Daoy (cell line): ENCODE measurements at regions not wholly inside any gene's neighbourhood (a gene's known extent, or its start where the extent isn't known, plus 50 kb on each side); places are given as distances from the start of the nearest gene placed in this dataset.

Experiments
- DNase-seq: peaks from one replicate; pipeline ENCODE4 v3.0.0-alpha.2; 2015; ENCODE audit warnings: low read depth

DNA sequence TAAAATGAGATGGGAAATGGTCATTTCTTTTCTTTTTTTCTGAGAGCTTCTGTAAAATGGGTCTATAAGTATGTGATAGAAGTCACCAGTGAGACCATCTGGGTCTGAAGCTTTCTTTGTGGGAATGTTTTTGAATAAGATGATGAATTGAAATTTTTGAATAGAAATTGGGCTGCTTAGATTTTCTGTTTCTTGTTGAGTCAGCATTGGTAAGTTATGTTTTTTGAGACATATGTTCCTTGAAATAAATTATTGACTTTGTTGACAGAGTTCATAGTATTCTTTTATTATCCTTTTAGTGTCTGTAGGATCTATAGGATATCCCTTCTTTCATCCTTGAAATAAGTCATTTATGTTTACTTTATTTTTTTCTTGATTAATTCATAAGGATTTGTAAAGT is 208.1 kb downstream of the OPA1 start:
- no peak for DNase-seq

GRCh38 chr3:193803288-193803687 is 210.3 kb downstream of the OPA1 start:
- DNase-seq = no peak

DNA sequence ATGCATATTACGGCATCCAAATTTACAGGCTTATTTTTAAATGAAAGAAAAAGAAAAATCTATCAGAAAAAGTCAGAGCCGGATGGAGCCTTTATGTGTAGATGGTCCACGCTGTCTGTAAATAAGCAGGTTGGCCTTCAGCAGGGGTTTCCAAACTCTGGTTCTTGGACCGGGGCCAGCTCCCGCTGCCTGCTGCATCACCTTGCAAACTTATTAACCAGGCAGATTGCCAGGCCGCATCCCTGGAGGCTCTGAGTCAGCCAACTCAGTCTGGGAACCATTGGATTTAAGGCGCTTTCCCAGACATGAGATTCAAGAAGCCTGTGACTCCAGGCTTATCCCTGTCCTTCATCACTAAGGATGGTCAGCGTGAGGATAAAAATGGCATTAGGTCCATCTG is 212.4 kb downstream of the OPA1 start:
- DNase-seq = peak; percentile 99

DNA sequence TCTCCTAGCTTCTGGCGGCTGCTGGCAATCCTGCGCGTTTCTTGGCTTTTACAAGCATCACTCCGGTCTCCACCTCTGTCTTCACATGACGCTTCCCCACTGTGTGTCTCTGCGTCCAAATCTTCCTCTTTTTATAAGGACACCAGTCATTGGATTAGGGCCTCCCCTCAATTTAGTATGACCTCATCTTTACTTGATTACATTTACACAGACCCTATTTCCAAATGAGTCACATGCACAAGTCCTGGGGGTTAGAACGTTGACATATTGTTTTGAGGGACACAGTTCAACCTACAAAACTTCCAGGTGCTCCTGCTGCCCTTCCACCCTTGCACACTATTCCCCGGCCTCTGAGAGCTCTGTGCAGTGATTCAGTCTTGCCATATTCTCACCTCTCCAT is 215.3 kb downstream of the OPA1 start:
- no peak for DNase-seq

- DNase-seq = no peak
These were observed 216.1 kb downstream of the OPA1 start for GRCh38 chr3:193809106-193809505.

DNA sequence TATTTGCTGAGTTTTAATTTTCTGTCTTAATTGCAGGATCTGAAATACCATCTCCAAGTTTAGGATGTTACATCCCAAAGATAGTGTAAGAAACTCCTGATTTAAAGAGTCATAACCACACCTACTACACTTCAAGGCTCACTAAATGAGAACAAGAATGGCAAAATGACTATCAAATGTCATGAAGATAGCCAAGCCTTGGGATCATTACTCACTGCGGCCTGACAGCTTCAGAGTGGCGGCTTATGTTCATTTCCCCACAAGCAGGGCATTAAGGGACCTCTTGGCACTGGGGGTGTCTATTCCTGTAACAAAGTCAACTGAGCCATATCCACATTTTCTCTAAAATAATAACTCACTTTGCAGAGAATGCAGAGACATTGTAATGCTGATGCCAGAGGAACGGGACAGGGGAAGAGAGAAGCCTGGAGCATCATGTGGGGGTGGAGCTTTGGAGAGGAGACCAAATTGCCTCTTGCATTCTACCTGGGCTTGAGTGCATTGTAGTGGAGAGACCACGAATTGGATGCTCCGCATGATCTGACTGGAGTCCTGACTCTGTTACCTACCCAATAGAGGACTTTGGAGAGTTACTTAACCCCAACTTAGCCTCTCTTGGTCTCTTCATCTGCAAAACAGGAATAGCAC is 219.2 kb downstream of the OPA1 start:
- no peak for DNase-seq

- no peak for DNase-seq
These were observed 219.9 kb downstream of the OPA1 start for GRCh38 chr3:193812791-193813500.

DNA sequence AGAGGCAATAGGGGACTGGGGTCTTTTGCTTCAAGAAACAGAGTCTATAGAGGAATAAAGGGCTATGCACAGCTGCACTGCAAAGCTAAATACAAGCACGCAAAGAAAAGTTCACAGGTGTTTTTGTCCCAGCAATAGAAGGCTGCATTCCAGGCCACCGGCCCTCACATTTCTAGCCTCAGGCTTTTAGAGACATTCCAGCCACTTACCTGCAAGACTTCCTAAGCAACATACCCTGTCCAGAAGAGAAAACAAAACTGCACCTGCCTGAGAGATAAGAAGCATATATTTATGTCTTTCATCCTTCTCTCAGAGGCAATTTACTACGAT is 220.5 kb downstream of the OPA1 start:
- DNase-seq = no peak

GRCh38 chr3:193814166-193814892 is 221.3 kb downstream of the OPA1 start:
- DNase-seq = no peak

- DNase-seq = no peak
These were observed 222.4 kb downstream of the OPA1 start for GRCh38 chr3:193815246-193816027.

DNA sequence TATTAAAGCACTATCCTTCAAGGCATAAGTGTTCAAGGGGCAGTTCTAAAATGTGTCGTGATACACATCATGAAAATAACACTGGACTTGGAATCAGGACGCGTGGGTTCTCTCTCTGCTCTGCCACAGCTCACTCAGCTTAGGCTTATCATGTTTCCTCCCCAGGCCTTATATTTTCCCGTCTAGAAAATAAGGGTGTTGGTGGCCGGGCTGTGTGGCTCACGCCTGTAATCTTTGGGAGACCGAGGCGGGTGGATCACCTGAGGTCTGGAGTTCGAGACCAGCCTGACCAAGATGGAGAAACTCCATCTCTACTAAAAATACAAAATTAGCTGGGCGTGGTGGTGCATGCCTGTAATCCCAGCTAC is 223.0 kb downstream of the OPA1 start:
- DNase-seq = no peak

DNA sequence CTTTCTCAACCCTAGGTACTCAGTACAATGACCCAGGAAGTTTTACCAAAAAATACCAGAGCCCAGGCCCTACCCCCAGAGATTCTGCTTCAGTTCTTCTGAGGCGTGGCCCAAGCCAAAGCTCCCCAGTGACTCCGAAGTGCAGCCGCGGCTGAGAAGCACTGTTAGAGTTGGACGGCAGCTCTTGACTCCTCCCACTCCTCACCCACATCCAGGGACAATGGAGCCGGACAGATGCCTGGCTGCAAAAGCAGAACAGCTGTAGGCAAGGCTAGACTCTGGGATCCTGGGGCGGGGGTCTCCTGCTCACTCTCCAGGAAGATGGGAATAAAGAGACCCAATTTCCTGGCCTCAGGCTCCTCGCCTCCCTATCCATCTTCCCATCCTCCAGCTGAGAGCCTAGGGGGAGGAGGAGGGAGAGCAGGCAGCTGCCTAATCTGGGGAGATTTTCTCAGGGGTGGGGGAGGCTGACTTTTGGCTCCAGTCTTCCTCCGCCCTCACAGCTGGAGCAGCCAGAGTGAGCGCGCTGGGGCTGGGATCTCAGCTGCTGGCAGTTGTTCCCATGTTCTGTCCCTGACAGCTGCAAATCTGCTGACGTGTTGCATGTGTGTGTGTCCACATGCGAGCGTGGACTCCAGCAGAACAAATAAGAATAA is 223.8 kb downstream of the OPA1 start:
- no peak for DNase-seq

- no peak for DNase-seq
These were observed 226.4 kb downstream of the OPA1 start for GRCh38 chr3:193819117-193820010.

DNA sequence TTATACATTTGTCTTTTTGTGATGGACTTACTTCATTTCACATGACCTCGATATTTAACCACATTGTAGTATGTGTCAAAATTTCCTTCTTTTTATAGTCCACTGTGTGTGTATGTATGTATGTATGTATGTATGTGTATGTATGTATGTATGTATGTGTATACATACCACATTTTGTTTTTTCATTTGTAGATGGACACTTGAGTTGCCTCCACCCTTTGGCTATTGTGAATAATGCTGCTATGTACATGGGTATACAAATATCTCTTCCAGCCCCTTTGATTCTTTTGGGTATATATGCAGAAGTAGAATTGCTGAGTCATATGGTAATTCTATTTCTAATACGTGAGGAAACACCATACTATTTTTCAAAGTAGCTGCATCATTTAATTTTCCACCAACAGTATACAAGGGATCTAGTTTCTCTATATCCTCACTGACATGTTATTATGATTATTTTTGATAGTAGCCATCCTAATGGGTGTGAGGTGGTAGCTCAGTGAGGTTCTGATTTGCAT is 228.2 kb downstream of the OPA1 start:
- DNase-seq = no peak

- DNase-seq = peak; percentile 35
These were observed 229.6 kb downstream of the OPA1 start for GRCh38 chr3:193822492-193823212.

- peak; percentile 33 for DNase-seq
These were observed 230.2 kb downstream of the OPA1 start for GRCh38 chr3:193823213-193823605.

DNA sequence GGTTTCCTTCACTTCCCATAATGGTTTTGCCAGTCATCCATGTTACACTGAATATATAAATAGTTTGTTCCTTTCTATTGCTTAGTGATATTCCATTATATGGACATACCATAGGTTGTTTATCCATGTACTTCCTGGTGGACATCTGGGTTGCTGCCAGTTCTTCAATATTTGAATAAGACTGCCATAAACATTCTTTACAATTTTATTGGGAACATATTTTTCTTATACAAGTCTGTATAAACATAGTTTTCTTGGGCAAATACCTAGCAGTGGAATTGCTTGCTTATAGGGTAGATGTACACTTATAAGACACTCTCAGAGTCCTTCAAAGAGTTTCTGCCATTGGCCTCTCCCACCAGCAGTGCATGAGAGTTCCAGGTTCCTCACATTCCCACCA is 231.4 kb downstream of the OPA1 start:
- no peak for DNase-seq

DNA sequence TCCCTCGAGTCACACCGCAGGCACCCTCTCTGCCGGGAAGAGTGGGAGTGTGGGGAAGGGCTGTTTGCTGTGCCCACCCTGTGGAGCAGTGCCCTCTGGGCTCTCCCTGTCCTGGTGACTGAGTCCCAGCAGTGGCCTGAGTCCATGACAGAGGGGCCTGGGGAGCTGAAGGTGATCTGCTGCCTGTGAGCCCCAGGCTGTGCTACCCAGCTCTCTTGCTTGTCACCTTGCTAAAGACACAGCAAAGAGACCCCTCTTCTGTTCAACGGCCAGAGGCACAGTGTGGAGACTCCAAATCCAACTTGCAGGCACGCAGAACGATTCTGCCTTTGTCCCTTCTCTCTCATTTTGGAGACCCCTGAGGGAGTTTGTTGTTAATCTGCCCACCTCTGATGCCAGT is 232.6 kb downstream of the OPA1 start:
- no peak for DNase-seq

DNA sequence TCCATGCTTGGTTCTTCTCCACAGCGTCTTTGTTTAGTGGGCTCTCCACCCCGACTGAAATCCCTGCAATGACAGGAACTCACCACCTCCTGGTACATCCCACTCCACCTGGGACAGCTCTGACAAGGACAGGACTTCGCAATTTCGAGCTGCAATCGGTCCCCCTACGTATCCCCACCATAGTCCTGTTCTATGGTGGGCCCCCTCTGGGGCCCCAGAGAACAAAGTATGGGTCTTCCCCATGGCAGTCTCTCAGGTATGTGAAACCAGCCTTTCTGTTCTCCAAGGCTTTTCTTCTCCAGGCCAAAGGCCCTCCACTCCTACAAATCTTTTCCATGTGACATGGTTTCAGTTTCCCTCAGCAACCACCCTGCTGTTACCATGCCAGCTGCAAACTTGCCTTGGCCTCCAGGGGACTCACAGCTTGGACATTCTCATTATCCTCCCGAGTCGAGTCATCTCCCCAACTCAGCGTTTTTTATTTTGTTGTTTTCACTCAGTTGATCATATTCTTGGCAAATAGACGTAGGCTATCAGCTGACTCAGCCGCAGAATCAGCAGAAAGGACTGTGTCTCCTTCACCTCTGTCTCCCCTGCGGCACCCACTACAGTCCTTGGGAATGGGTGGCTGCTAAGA is 233.3 kb downstream of the OPA1 start:
- peak; percentile 89 for DNase-seq
